ENCODE measurements at regions not wholly inside any gene's neighbourhood (a gene's known extent, or its start where the extent isn't known, plus 50 kb on each side); places are given as distances from the start of the nearest gene placed in this dataset.

- DNase-seq (ENCODE audit: low spot score) (no peak), ATAC-seq (no peak)
- no peaks in the 10 kb centered on the region for H3K9me3 Mint-ChIP-seq
- CTCF ChIA-PET: no interaction called here
- no peak overlapping the region for H3K27ac Mint-ChIP-seq
- no peak for TF ChIP-seq ZBTB21 (CRISPR knock-in tag; IDR thresholded peaks at IDR 0.05; ENCODE audit: borderline replicate concordance)
- no peak for TF ChIP-seq TEAD1 (CRISPR knock-in tag; IDR thresholded peaks at IDR 0.05)
- TF ChIP-seq ZMAT4 (CRISPR knock-in tag; IDR thresholded peaks at IDR 0.05): no peak
- no peak for TF ChIP-seq GABPB1 (CRISPR knock-in tag; IDR thresholded peaks at IDR 0.05)
- TF ChIP-seq MLX (CRISPR knock-in tag; IDR thresholded peaks at IDR 0.05): no peak
- no peak for TF ChIP-seq ZNF416 (CRISPR knock-in tag; IDR thresholded peaks at IDR 0.05)
- no peak for TF ChIP-seq MXD4 (CRISPR knock-in tag; IDR thresholded peaks at IDR 0.05; ENCODE audit: borderline replicate concordance)
- no peak for TF ChIP-seq IRF2 (CRISPR knock-in tag; IDR thresholded peaks at IDR 0.05; ENCODE audit: borderline replicate concordance, low read depth)
- no peak for TF ChIP-seq RORB (CRISPR knock-in tag; IDR thresholded peaks at IDR 0.05)
- no peak for TF ChIP-seq STAT6 (CRISPR knock-in tag; conservative IDR thresholded peaks at IDR 0.05; ENCODE audit: low read depth)
- no peak for TF ChIP-seq ZNF671 (CRISPR knock-in tag; IDR thresholded peaks at IDR 0.05)
- no peak for TF ChIP-seq FOXJ3 (CRISPR knock-in tag; IDR thresholded peaks at IDR 0.05; ENCODE audit: borderline replicate concordance)
- TF ChIP-seq ZNF232 (CRISPR knock-in tag; IDR thresholded peaks at IDR 0.05): no peak
- POLR2A ChIA-PET: no interaction called here
- H3K4me3 Mint-ChIP-seq: no peak overlapping the region
- no peaks in the 10 kb centered on the region for H3K4me1 Mint-ChIP-seq
- no peaks in the 10 kb centered on the region for H3K36me3 Mint-ChIP-seq
- no peaks in the 10 kb centered on the region for H3K27me3 Mint-ChIP-seq (ENCODE audit: low read depth)
Observed at GRCh38 chr5:100270023-100270771, 265.0 kb upstream of the FAM174A start.

- ATAC-seq (no peak), DNase-seq (ENCODE audit: low spot score) (no peak)
- ChIA-PET POLR2A (no interaction called here), CTCF (no interaction called here)
- no peak for TF ChIP-seq HMGA2 (CRISPR knock-in tag; IDR thresholded peaks at IDR 0.05)
- TF ChIP-seq RORB (CRISPR knock-in tag; IDR thresholded peaks at IDR 0.05): no peak
- no peak for TF ChIP-seq ZNF512 (CRISPR knock-in tag; IDR thresholded peaks at IDR 0.05; ENCODE audit: borderline replicate concordance)
- TF ChIP-seq ZNF219 (CRISPR knock-in tag; IDR thresholded peaks at IDR 0.05; ENCODE audit: borderline replicate concordance): no peak
- no peak for TF ChIP-seq ZNF138 (CRISPR knock-in tag; conservative IDR thresholded peaks at IDR 0.05)
- TF ChIP-seq NR2C2 (CRISPR knock-in tag; IDR thresholded peaks at IDR 0.05): no peak
- no peak for TF ChIP-seq E2F1 (CRISPR knock-in tag; IDR thresholded peaks at IDR 0.05)
- no peak for TF ChIP-seq HMGXB4 (CRISPR knock-in tag; IDR thresholded peaks at IDR 0.05)
- no peak for TF ChIP-seq ATF6 (CRISPR knock-in tag; IDR thresholded peaks at IDR 0.05)
- TF ChIP-seq IRF2 (CRISPR knock-in tag; IDR thresholded peaks at IDR 0.05; ENCODE audit: borderline replicate concordance, low read depth): no peak
- no peak for TF ChIP-seq NFATC4 (CRISPR knock-in tag; IDR thresholded peaks at IDR 0.05)
- no peaks in the 10 kb centered on the region for H3K4me1 Mint-ChIP-seq
- H3K27me3 Mint-ChIP-seq (ENCODE audit: low read depth): no peaks in the 10 kb centered on the region
- no peaks in the 10 kb centered on the region for H3K36me3 Mint-ChIP-seq
- H3K9me3 Mint-ChIP-seq: no peaks in the 10 kb centered on the region
- no peak overlapping the region for H3K4me3 Mint-ChIP-seq
- no peak overlapping the region for H3K27ac Mint-ChIP-seq
Observed at GRCh38 chr5:100260968-100261367, 274.2 kb upstream of the FAM174A start.

All from WTC11 (cell line).